HepG2 (cell line): ENCODE measurements at regions not wholly inside any gene's neighbourhood (a gene's known extent, or its start where the extent isn't known, plus 50 kb on each side); places are given as distances from the start of the nearest gene placed in this dataset.

Experiments
- AHDC1 ChIP-seq: sonication (generic); formaldehyde crosslinking; IDR thresholded peaks from 2 replicates; pipeline ENCODE4 v1.5.1; 2020; ENCODE audit warnings: mild to moderate bottlenecking, missing genetic modification reagents, borderline replicate concordance
- ATAD3A ChIP-seq: sonication (generic); formaldehyde crosslinking; IDR thresholded peaks from 2 replicates; pipeline ENCODE4 v1.4.0; 2020; ENCODE audit warnings: missing genetic modification reagents
- CCAR2 ChIP-seq: fragments of 200-400 bp; formaldehyde crosslinking; optimal IDR thresholded peaks from 2 replicates; pipeline ENCODE3; 2018; ENCODE audit warnings: low read depth, mild to moderate bottlenecking, low read length, moderate library complexity
- IRX3 ChIP-seq: sonication (generic); formaldehyde crosslinking; IDR thresholded peaks from 2 replicates; pipeline ENCODE4 v1.8.1; 2023; ENCODE audit warnings: mild to moderate bottlenecking, low read depth, missing genetic modification reagents, borderline replicate concordance
- SMAD3 ChIP-seq: sonication (generic); formaldehyde crosslinking; IDR thresholded peaks from 2 replicates; pipeline ENCODE4 v1.4.0; 2020; ENCODE audit warnings: missing genetic modification reagents
- TBX3 ChIP-seq: fragments of 450-650 bp; IDR thresholded peaks from 2 replicates; pipeline ENCODE4 v1.6.1; 2017; ENCODE audit warnings: antibody characterized with exemption, mild to moderate bottlenecking, inconsistent platforms, borderline replicate concordance
- THAP8 ChIP-seq: sonication (generic); formaldehyde crosslinking; IDR thresholded peaks from 2 replicates; pipeline ENCODE4 v1.5.1; 2020; ENCODE audit warnings: missing genetic modification reagents, mild to moderate bottlenecking, borderline replicate concordance
- ZNF737 ChIP-seq: sonication (generic); formaldehyde crosslinking; IDR thresholded peaks from 2 replicates; pipeline ENCODE4 v1.5.0; 2020; ENCODE audit warnings: missing genetic modification reagents, mild to moderate bottlenecking, borderline replicate concordance
- TF ChIP-seq, protein P1 (sequence below): sonication (generic); formaldehyde crosslinking; conservative IDR thresholded peaks from 2 replicates; pipeline ENCODE4 v1.4.0; 2020; ENCODE audit warnings: missing genetic modification reagents

GRCh38 chr14:26897196-26897595 is 299.4 kb upstream of the NOVA1 start (continued):
- no peak for TF ChIP-seq AHDC1 (CRISPR knock-in tag)
- TF ChIP-seq SMAD3 (CRISPR knock-in tag), result no peak
- no peak for TF ChIP-seq IRX3 (CRISPR knock-in tag)
- TF ChIP-seq ZNF737 (CRISPR knock-in tag), result no peak
- no peak for TF ChIP-seq ATAD3A
- TF ChIP-seq THAP8 (CRISPR knock-in tag), result no peak
- TF ChIP-seq CCAR2, result no peak
- TF ChIP-seq TBX3, result no peak
- TF ChIP-seq, protein P1, sequence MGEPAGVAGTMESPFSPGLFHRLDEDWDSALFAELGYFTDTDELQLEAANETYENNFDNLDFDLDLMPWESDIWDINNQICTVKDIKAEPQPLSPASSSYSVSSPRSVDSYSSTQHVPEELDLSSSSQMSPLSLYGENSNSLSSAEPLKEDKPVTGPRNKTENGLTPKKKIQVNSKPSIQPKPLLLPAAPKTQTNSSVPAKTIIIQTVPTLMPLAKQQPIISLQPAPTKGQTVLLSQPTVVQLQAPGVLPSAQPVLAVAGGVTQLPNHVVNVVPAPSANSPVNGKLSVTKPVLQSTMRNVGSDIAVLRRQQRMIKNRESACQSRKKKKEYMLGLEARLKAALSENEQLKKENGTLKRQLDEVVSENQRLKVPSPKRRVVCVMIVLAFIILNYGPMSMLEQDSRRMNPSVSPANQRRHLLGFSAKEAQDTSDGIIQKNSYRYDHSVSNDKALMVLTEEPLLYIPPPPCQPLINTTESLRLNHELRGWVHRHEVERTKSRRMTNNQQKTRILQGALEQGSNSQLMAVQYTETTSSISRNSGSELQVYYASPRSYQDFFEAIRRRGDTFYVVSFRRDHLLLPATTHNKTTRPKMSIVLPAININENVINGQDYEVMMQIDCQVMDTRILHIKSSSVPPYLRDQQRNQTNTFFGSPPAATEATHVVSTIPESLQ (CRISPR knock-in tag), result no peak
- TF ChIP-seq, all 625 proteins: peak for 0
